GM18502 (cell line): ENCODE measurements at regions not wholly inside any gene's neighbourhood (a gene's known extent, or its start where the extent isn't known, plus 50 kb on each side); places are given as distances from the start of the nearest gene placed in this dataset.
"Not testable (repeated sequence)": the region's sequence is repeated elsewhere in the genome, so short reads cannot be mapped to it uniquely, and the experiment has no call there.

Source experiments
- ATAC-seq: cut with Tn5 transposase; IDR thresholded peaks from one replicate; pipeline ENCODE4 v1.9.1; 2021; ENCODE audit warnings: mild to moderate bottlenecking; ENCODE audit not compliant: unreplicated experiment, poor library complexity

- no peak for ATAC-seq
These were observed 290.2 kb downstream of the USP46 start for GRCh38 chr4:52368895-52369294.

DNA sequence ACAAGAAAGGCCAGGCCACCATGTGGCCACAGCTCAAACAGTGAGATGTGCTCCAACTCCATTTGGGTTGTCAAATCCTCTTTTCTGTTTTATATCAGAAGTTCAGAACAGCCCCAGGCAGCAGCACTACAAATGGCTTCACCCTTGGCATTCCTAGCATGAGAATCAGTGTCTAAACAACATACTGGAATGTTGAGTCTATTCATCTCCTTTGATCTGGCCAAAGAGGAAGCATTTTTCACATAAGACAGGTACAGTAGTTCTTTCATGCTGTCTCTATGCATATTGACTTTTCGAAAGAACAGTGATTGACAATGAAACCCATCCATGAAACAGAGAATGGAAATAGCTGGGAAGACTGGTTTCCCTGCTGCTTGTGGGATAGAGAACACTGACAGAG lies 289.5 kb downstream of the USP46 start:
- no peak for ATAC-seq

GRCh38 chr4:52370576-52370975 lies 288.5 kb downstream of the USP46 start:
- ATAC-seq, result no peak

- ATAC-seq, result no peak
These were observed 287.3 kb downstream of the USP46 start for GRCh38 chr4:52371841-52372240.

GRCh38 chr4:52372269-52372668 lies 286.8 kb downstream of the USP46 start:
- ATAC-seq, result no peak

GRCh38 chr4:52372747-52373146 lies 286.4 kb downstream of the USP46 start:
- ATAC-seq, result no peak

DNA sequence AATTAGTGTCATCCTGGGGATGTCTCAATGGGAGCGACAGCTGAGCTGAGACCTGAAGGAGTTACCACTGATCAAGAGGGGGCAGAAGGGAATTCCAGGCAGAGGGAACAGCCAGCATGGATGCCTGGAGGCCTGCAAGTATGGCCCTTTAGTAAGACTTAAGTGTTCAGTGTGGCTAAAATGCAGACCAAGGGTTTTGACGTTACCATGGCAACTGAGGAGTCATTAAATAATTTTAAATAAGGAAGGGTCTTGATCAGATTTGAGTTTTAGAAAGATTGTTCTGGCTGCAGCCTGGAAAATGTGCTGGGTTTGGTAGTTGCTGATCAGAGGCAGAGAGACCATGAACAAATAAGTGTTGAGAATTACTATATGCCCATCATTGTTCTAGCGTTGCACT lies 285.5 kb downstream of the USP46 start:
- no peak for ATAC-seq

DNA sequence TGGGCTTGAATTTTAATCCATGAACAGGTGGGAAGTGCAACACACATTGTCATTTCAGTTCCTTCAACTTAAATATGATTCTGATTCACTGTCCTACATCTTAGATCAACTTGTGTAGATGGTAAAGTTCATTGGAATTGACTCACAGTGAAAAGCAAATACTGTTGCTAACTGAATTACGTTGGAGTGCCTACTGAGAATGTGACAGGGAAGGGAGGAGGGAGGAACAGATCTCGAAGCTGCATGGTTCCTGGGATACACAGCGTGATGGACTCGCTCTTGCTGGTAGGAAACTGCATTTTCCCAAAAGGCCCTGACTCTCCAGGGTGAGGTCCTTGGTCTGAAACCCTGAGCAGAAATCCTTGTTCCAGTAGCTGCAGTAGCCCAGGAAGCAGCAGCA lies 284.2 kb downstream of the USP46 start:
- ATAC-seq, result no peak

DNA sequence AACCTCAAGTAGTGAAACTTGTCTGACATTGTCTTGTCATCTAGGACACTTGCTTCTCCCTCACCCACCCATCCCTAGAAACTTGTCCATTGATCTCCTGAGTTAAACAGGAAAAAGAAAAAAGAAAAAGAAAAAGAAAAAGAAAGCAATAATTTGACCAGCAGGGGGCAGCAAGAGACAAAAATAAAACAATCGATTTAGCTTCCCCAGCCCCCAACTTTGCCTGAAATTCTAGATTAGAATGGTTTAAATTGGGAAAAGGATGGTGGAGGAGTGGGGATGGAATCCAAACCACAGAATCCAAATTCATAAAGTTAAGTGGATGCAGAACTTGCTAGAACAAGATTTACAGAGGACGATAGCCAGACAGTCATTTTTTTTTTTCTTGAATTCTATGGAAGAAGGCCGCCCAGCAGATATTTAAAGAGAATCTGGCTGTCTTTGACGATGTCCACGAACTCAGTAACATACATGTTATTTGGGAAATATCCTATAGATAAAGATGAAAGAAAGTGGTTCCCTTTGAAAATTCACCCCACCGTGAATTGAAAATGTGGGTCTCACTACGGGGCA lies 282.9 kb downstream of the USP46 start:
- ATAC-seq, result no peak

DNA sequence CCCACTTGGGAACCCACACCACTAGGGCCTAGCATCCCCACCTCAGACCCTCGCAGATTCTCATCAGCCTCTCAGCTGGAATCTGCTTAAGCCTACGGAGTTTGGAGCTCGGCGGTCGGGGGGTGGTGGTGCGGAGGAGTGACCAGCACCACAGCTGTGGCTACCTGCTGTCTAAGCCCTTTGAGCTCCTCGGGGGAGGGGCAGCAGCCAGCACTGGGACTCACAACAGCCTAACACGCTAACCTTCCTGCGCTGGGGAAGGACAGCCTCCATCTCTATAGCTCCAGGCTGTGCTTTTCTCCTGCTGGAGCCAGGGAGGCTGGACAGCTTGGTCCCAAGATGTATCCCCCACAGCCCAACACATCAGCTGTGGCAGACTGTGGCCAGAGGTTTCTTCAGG lies 281.5 kb downstream of the USP46 start:
- no peak for ATAC-seq

GRCh38 chr4:52407545-52407944 lies 251.6 kb downstream of the USP46 start:
- no peak for ATAC-seq

GRCh38 chr4:52408032-52408431 lies 251.1 kb downstream of the USP46 start:
- no peak for ATAC-seq

GRCh38 chr4:52408471-52408870 lies 250.6 kb downstream of the USP46 start:
- no peak for ATAC-seq

GRCh38 chr4:52409766-52410165 lies 249.3 kb downstream of the USP46 start:
- ATAC-seq, result not testable (repeated sequence)

- ATAC-seq, result no peak
These were observed 248.1 kb downstream of the USP46 start for GRCh38 chr4:52410971-52411370.

DNA sequence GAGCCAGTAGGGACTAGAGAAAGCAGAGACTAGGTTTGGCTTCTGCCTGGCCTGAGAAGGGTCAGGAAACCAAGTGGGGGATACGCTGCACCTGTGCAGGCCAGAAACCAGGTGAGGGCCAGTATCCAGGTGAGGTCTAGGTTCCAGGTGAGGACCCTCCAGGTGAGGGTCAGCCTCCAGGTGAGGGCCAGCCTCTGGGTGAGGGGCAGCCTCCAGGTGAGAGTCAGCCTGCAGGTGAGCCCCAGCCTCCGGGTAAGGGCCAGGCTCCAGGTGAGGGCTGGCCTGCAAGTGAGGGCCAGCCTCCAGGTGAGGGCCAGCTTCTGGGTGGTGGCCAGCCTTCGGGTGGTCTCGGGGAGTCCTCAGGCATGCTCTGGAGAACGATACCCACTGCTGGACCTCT lies 238.8 kb downstream of the USP46 start:
- ATAC-seq, result no peak

GRCh38 chr4:52421811-52422213 lies 237.3 kb downstream of the USP46 start:
- ATAC-seq, result no peak

GRCh38 chr4:52423967-52424366 lies 235.1 kb downstream of the USP46 start:
- peak; percentile 58 for ATAC-seq

DNA sequence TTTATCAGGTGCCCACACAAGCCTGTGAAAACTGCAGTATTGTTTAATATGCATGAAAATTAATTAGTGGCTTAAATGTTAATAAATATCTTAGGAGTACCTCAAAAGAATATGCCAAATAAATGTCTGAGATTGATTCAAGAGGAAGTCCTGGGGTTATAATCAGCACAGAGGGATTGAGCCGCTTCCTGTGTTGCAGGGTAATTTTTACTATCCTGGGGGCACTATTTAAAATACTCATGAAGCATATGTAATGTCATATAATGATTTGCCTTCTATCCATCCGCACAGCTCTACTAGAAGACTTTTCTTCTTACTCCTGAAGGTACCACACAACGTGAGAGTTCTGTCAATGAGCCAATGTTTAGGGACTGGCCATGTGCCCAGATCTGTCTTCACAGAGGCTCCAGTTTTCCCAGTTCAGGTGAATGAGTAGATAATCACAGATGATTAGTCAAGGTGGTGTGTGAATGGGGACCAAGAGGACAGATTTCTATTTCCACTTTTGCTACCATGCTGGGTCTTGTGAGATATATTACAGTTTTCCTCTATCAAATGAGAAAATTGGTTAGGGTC lies 233.3 kb downstream of the USP46 start:
- no peak for ATAC-seq

DNA sequence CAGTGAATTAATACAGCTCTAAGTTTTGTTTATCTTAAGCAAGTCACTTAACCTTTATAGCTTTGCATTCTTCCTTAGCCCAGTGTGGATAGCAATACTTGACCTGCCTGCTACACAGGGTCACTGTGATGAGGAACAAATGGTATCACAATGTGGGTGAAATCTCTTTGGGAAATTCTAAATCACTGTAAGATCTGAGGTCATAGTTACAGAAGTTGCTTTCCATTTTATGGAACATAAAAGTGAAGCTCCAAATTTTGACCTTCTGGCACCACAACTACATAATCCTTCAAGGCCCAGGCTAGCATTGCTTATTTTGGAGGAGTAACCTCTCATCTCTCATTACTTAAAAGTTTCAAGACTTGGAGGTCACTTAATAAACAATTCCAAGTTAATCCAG lies 227.7 kb downstream of the USP46 start:
- ATAC-seq, result no peak

- ATAC-seq, result no peak
These were observed 227.2 kb downstream of the USP46 start for GRCh38 chr4:52431869-52432268.

DNA sequence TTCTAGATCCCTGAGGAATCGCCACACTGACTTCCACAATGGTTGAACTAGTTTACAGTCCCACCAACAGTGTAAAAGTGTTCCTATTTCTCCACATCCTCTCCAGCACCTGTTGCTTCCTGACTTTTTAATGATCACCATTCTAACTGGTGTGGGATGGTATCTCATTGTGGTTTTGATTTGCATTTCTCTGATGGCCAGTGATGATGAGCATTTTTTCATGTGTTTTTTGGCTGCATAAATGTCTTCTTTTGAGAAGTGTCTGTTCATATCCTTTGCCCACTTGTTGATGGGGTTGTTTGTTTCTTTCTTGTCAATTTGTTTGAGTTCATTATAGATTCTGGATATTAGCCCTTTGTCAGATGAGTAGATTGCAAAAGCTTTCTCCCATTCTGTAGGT lies 216.6 kb downstream of the USP46 start:
- not testable (repeated sequence) for ATAC-seq

- ATAC-seq, result no peak
These were observed 186.7 kb downstream of the USP46 start for GRCh38 chr4:52472444-52472843.
